ENCODE measurements at regions not wholly inside any gene's neighbourhood (a gene's known extent, or its start where the extent isn't known, plus 50 kb on each side); places are given as distances from the start of the nearest gene placed in this dataset.
"Not testable (repeated sequence)": the region's sequence is repeated elsewhere in the genome, so short reads cannot be mapped to it uniquely, and the experiment has no call there.

- DNase-seq = no peak
These were observed 1168.6 kb upstream of the ALCAM start for GRCh38 chr3:104198131-104198530.

GRCh38 chr3:104206925-104207324 lies 1159.8 kb upstream of the ALCAM start:
- DNase-seq = no peak

- DNase-seq = no peak
These were observed 1152.4 kb upstream of the ALCAM start for GRCh38 chr3:104214277-104214676.

GRCh38 chr3:104214937-104215336 lies 1151.8 kb upstream of the ALCAM start:
- no peak for DNase-seq

- not testable (repeated sequence) for DNase-seq
These were observed 1147.7 kb upstream of the ALCAM start for GRCh38 chr3:104219046-104219445.

- no peak for DNase-seq
These were observed 1132.1 kb upstream of the ALCAM start for GRCh38 chr3:104234442-104235194.

- DNase-seq = no peak
These were observed 1122.0 kb upstream of the ALCAM start for GRCh38 chr3:104244680-104245220.

GRCh38 chr3:104245261-104245660 lies 1121.4 kb upstream of the ALCAM start:
- no peak for DNase-seq

- no peak for DNase-seq
These were observed 1120.7 kb upstream of the ALCAM start for GRCh38 chr3:104245981-104246380.

- DNase-seq = no peak
These were observed 1109.2 kb upstream of the ALCAM start for GRCh38 chr3:104257486-104257885.

- no peak for DNase-seq
These were observed 1103.2 kb upstream of the ALCAM start for GRCh38 chr3:104263477-104263876.

GRCh38 chr3:104266219-104266618 lies 1100.5 kb upstream of the ALCAM start:
- not testable (repeated sequence) for DNase-seq

GRCh38 chr3:104269771-104270170 lies 1096.9 kb upstream of the ALCAM start:
- DNase-seq = no peak

- DNase-seq = no peak
These were observed 1093.6 kb upstream of the ALCAM start for GRCh38 chr3:104273046-104273649.

GRCh38 chr3:104275199-104275598 lies 1091.5 kb upstream of the ALCAM start:
- DNase-seq = no peak

GRCh38 chr3:104279617-104280016 lies 1087.1 kb upstream of the ALCAM start:
- DNase-seq = no peak

GRCh38 chr3:104281713-104282112 lies 1085.0 kb upstream of the ALCAM start:
- DNase-seq = no peak

- DNase-seq = no peak
These were observed 1080.1 kb upstream of the ALCAM start for GRCh38 chr3:104286645-104287044.

- DNase-seq = no peak
These were observed 1075.3 kb upstream of the ALCAM start for GRCh38 chr3:104291437-104291851.

GRCh38 chr3:104291878-104292277 lies 1074.8 kb upstream of the ALCAM start:
- DNase-seq = no peak

GRCh38 chr3:104297617-104298016 lies 1069.1 kb upstream of the ALCAM start:
- no peak for DNase-seq

GRCh38 chr3:104298662-104299061 lies 1068.0 kb upstream of the ALCAM start:
- no peak for DNase-seq

GRCh38 chr3:104316118-104316517 lies 1050.6 kb upstream of the ALCAM start:
- no peak for DNase-seq

GRCh38 chr3:104323226-104323625 lies 1043.5 kb upstream of the ALCAM start:
- no peak for DNase-seq
